Colon (tissue), 2 donors: ENCODE measurements at regions not wholly inside any gene's neighbourhood (a gene's known extent, or its start where the extent isn't known, plus 50 kb on each side); places are given as distances from the start of the nearest gene placed in this dataset.
"Not testable (repeated sequence)": the region's sequence is repeated elsewhere in the genome, so short reads cannot be mapped to it uniquely, and the experiment has no call there.

Experiments
- FAIRE-seq: peaks from 2 replicates; lab custom pipeline; 2012; peaks lifted over from hg19 to GRCh38; lab: Jason Lieb, UNC
- donor health status: control.
- donor health status: control.

DNA sequence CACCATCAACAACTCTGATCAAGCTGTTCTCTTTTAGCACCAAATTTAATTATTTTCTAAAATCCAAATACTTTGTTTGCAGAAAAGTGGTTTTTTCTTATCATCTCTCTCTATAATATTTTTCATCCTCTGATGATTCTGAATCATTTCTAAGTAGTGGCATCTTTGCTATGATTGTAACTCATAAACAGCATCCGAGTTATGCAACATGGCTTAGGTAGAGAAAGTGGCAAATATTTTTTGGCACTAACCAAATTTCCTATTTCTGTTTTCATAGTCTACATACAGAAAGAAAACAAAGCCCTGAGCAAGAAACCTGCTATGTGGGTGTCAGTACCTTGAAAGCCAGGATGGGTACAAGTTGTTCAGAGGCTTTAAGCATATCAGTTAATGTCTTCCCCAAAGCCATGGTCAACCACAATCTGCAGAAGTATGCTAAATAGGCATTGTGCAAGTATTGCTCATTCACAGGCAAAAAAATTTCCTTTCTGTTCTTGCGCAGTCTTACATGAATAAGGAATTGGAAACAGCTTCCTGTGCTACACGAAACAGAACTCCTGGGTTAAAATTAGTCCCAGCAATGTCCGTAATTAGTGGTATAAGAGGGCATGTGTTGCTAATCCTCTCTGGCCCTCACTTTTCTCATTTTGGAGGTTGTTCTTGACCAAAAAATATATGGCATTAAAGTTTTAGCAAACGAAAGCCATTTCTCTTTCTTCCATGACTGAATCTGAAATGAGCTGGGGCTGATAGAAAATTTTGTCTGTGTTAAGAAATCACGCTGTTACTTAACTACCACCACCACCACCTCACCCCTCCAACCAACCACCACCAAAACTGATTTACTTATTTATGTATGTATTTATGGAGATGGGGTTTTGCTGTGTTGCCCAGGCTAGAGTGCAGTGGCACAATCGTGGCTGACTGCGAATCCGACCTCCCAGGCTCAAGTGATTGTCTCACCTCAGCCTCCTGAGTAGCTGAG, 325.6 kb upstream of the MAGI2 start:
- FAIRE-seq, result no peak

- FAIRE-seq, result no peak
These were observed 322.4 kb upstream of the MAGI2 start for GRCh38 chr7:79775911-79776310.

- FAIRE-seq, result no peak
These were observed 320.7 kb upstream of the MAGI2 start for GRCh38 chr7:79774150-79774549.

DNA sequence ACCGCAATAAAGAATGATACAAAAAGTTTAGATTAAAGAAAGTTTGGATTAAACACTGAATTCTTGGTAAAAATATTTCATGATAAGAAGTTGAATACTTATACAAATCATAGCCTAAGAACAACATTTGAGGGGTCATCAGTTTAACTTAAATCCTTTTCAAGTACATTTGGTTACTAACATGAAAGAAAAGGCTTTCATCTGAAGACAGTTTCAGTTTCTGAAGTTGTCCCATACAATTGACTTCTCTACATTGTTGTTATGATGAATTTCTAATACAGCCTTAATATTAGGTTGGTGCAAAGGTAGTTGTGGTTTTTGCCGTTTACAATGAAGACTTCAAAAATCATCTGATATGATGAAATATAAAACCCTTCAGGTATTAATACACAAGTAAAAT, 317.5 kb upstream of the MAGI2 start:
- no peak for FAIRE-seq

DNA sequence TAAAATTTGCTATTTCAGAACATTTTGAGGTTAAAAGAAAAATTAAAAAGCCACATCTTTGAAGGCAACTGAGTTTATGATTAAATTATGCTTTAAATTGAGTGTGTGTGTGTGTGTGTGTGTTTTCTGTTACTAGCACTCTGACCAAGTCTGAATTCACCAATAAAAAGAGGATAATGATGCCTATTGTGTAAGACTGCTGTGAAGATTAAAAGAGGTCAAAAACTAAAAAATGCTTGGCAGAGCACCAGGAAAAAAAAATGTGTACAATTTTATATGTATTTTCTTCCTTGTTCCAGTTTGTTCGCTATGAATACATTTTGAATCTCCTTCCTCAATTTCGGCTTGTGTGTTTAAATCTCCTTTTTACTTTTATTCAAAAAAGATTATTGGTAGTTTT, 316.6 kb upstream of the MAGI2 start:
- FAIRE-seq, result peak; percentile 21

- FAIRE-seq, result not testable (repeated sequence)
These were observed 314.6 kb upstream of the MAGI2 start for GRCh38 chr7:79767876-79768560.

DNA sequence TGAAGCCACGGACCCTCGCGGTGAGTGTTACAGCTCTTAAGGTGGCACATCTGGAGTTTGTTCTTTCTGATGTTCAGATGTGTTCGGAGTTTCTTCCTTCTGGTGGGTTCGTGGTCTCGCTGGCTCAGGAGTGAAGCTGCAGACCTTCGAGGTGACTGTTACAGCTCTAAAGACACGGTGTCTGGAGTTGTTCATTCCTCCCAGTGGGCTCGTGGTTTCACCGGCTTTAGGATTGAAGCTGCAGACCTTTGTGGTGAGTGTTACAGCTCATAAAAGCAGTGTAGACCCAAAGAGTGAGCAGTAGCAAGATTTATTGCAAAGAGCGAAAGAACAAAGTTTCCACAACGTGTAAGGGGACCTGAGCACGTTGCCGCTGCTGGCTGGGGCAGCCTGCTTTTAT, 313.7 kb upstream of the MAGI2 start:
- not testable (repeated sequence) for FAIRE-seq

DNA sequence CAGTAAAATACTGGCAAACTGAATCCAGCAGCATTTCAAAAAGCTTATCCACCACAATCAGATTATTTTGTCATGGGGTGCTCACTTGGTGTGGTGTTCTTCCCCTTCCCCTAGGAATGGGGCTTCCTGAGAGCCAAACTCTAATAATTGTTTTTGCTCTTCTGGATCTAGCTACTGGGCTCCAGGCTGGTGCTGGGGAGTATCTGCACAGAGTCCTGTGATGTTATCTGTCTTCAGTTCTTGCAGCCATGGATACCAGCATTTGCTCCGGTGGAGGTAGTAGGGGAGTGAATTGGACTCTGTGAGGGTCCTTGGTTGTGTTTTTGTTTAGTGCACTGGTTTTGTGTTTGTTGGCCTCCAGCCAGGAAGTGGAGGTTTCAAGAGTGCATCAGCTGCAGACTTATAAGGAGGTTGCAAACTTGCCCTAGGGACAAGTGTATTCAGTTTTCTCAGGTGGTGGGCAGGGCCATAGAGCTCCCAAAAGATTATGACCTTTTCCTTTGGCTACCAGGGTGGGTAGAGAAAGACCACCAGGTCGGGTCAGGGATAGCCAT, 308.5 kb upstream of the MAGI2 start:
- no peak for FAIRE-seq

DNA sequence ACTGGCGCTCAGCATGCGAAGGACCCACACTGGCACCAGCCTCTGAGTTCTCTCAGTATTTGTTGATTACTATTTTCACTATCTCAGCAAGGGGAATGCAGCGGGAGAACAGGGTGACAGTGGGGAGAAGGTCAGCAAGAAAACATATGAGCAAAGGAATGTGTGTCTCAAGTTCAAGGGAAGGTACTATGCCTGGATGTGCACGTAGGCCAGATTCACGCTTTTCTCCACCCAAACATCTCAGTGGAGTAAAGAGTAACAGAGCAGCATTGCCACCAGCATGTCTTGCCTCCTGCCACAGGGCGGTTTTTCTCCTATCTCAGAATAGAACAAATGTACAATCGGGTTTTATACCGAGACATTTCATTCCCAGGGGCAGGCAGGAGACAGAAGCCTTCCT, 297.5 kb upstream of the MAGI2 start:
- FAIRE-seq, result not testable (repeated sequence)

DNA sequence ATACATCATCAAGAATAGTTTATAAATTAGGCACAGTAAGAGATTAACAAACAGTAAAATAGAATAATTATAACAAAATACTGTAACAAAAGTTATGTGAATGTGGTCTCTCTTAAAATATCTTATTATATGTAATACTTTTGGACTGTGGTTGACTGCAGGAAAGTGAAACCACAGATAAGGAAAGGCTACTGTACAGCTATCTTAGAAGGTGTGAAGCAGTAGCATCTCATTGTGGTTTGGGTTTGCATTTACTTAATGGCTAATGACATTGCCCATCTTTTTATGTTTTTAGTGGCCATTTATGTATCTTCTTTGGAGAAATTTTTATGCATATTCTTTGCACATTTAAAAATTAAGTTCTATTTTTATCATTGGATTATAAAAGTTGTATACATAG, 296.4 kb upstream of the MAGI2 start:
- no peak for FAIRE-seq

- no peak for FAIRE-seq
These were observed 288.2 kb upstream of the MAGI2 start for GRCh38 chr7:79741684-79742083.

- FAIRE-seq, result no peak
These were observed 286.6 kb upstream of the MAGI2 start for GRCh38 chr7:79740076-79740475.

DNA sequence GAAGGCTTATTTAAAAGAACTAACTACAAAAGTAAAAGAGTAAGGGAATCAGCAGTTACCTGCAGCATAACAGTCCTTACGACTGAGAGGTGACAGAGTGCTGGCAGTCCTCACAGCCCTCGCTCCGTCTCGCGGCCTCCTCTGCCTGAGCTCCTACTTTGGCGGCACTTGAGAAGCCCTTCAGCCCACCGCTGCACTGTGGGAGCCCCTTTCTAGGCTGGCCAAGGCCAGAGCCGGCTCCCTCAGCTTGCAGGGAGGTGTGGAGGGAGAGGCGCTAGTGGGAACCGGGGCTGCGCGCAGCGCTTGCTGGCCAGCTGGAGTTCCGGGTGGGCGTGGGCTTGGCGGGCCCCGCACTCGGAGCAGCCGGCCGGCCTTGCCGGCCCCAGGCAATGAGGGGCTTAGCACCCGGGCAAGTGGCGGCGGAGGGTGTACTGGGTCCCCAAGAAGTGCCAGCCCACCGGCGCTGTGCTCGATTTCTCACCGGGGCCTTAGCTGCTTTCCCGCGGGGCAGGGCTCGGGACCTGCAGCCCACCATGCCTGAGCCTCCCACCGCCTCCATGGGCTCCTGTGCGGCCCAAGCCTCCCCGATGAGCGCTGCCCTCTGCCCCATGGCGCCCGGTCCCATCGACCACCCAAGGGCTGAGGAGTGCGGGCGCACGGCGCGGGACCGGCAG, 285.7 kb upstream of the MAGI2 start:
- not testable (repeated sequence) for FAIRE-seq

DNA sequence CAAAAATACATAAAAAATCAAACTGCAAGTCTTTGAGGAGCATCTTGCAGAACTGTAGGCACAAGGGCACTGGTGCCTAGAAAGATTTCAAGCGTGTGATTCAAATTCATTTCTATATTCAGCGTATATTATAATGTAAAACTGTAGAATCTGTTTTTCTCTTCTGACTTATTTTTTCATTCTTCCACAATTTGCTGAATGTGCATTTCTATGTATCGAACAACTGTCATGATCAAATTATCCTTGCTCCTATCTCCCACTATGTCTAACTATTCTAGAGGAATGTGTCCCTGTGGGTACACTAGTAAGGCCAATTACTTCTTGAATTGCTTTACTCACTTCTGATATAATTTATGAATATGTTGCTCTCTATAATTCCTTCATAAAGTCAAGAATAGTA, 283.0 kb upstream of the MAGI2 start:
- no peak for FAIRE-seq

DNA sequence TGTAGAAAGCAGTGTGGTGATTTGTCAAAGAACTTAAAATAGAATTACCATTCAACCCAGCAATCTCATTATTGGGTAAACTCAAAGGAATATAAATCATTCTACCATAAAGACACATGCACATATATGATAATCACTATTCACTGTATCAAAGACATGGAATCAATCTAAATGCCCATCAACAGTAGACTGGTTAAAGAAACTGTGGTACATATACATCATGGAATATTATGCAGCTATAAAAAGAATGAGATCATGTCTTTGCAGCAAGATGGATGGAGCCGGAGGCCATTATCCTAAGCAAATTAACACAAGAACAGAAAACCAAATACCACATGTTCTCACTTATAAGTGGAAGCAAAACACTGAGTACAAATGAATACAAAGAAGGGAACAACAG, 281.5 kb upstream of the MAGI2 start:
- FAIRE-seq, result no peak

- no peak for FAIRE-seq
These were observed 280.7 kb upstream of the MAGI2 start for GRCh38 chr7:79734181-79734580.

DNA sequence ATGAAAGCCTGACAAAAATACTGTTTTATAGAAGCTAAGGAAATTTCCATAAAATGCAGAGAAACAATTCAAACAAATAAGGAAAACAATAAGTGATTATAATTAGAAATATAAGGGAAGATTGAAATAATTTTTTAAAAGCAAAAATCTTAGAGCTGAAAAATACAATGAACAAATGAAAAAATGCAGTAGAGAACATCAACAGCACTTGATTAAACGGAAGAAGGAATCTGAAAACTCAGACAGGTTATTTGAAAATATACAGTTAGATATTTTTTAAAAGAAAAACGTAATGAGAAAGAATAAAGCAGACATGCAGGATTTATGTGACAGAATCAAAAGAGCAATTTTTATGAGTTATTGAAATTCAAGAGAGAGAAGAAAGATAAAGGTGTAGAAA, 279.1 kb upstream of the MAGI2 start:
- FAIRE-seq, result no peak

GRCh38 chr7:79730971-79731370, 277.5 kb upstream of the MAGI2 start:
- no peak for FAIRE-seq

GRCh38 chr7:79723833-79724618, 270.6 kb upstream of the MAGI2 start:
- no peak for FAIRE-seq

DNA sequence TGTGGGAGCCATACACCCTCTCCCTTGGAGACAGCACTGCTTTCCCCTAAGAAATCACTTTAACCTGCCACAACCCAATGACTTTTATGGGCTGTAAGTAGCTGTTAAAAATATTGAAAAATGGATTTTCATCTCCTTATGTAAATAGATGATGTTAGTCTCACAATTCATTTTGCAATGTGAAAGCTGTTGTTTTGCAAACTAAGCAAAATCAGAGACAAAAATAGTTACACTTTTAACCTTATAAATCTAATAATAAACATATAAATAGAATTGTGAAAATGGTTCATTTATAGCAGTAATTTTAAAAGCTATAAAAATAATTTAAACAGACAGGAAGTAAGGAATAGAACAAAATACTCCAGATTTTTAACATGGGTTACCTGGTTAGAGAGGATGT, 268.8 kb upstream of the MAGI2 start:
- no peak for FAIRE-seq

DNA sequence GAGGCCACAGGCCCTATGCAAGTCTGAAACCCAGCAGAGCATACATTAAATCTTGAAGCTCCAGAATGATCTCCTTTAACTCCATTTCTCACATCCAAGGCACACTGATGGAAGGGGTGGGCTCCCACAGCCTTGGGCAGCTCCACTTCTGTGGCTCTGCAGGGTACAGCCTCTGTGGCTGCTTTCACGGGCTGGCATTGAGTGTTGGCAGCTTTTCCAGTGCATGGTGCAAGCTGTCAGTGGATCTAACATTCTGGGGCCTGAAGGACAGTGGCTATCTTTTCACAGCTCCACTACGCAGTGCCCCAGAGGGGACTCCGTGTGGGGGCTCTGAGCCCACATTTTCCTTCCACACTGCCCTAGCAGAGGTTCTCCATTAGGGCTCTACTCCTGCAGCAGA, 265.7 kb upstream of the MAGI2 start:
- no peak for FAIRE-seq

DNA sequence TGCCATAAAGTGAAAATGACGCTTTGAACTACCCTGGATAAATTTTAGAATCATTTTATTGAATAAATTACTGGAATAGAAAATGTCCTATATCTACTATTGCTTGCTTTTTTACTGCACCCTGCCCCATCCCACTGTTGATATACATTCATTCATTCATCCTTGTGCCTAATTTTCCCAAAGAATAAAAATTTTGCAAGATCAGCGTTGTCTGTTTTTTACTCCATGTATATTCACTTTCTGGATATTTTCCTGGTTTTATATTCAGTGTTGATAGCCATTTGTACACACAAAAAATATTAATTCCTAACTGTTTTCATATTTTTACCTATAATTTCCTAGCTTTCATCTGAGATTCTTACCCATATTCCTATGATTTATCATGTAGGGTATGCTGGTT, 262.9 kb upstream of the MAGI2 start:
- no peak for FAIRE-seq
